SIG-M5 treated with dmso at 0.1 percent for 504 hours (cell line): ENCODE measurements at regions not wholly inside any gene's neighbourhood (a gene's known extent, or its start where the extent isn't known, plus 50 kb on each side); places are given as distances from the start of the nearest gene placed in this dataset.
"Not testable (repeated sequence)": the region's sequence is repeated elsewhere in the genome, so short reads cannot be mapped to it uniquely, and the experiment has no call there.

Experiments
- DNase-seq: peaks from one replicate; lab custom pipeline; 2025; ENCODE audit not compliant: unreplicated experiment; lab: John Stamatoyannopoulos, UW

DNA sequence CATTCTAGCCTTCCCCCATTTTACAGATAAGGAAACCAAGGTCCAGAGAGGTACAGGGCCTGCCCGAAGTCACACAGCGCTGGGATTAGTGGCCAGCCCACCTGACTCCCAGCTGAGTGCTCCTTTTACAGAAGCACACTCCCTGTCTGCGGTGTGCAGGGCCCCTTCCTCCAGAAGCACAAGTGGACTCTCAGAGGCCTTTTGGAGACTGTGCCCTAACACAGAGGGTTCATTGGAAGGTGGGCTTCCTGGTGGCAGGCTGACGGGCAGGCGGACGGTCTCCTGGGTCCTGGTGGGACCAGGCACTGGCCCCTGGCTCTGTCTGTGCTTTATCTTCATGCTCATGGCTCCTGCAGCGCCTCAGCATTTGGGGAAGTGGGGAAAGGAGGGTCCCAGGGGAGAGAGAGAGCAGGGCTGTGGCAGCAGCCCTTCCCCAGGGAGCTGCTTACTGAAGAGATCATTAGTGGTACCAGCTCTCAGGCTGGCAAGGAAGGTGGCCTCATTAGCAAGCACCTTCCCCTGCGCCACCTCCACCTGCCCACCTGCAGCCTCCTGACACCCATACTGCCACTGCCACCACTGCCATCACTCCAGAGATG lies 83.1 kb upstream of the GOLGA6L4 start:
- DNase-seq: not testable (repeated sequence)

DNA sequence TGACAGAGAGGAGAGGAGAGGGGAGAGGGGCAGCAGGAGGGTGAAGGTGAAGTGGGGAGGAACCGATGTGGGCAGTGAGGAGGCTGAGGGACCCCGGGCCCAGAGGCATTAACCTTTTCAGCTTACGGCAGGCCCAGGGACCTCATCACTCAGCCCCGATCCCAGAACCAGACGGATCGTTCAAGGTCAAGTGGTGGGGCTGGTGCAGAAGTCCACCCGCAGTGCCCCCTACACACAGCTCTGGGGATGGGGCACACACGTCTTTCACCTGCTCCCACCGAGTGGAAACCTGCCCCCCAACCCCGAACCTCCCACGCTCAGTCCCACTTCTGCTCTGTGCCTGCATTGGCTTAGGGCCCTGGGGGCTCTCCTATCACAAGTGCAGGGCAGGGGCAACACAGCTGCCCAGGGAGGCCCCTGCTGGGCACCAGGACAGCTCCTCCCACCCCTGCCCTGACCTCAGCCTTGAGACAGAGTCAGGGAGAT lies 81.9 kb upstream of the GOLGA6L4 start:
- DNase-seq: not testable (repeated sequence)

DNA sequence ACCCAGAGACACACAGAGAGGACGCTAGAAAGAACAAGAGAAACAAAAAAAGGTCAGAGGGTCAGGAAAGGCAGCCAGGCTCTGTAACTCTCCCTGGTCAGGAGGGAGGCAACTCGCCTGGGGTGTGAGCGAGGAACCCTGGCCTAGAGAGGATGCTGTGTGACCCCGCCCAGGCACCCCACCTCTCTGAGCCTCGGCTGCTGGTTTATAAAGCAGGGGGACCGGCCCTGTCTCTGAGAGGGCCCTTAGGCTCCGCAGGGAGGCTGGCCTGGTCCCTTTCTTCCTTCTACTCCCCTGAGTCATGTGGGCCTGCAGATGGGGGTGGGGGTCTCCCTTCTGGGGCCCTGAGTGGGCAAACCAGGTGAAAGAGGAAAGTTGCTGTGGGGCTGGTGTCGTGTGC lies 81.3 kb upstream of the GOLGA6L4 start:
- not testable (repeated sequence) for DNase-seq

DNA sequence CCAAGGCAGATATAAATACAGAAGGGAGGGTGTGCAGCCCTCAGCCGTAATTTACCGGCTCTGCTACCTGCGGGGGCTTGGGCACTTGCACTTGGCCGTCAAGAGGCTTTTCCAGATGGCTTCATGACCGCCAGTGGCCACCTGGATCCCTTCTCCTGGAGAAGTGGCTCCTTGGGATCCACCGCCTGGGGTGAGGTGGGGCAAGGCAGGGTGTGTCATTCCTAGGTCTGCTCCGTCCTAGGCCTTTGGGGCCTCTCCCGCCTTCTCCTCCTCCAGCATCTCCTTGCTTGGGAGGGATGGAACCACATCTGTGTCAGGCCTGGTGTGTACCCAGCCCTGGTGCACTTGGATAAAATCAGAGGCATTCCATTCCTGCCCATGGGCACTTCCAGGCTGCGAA lies 80.8 kb upstream of the GOLGA6L4 start:
- DNase-seq: not testable (repeated sequence)

DNA sequence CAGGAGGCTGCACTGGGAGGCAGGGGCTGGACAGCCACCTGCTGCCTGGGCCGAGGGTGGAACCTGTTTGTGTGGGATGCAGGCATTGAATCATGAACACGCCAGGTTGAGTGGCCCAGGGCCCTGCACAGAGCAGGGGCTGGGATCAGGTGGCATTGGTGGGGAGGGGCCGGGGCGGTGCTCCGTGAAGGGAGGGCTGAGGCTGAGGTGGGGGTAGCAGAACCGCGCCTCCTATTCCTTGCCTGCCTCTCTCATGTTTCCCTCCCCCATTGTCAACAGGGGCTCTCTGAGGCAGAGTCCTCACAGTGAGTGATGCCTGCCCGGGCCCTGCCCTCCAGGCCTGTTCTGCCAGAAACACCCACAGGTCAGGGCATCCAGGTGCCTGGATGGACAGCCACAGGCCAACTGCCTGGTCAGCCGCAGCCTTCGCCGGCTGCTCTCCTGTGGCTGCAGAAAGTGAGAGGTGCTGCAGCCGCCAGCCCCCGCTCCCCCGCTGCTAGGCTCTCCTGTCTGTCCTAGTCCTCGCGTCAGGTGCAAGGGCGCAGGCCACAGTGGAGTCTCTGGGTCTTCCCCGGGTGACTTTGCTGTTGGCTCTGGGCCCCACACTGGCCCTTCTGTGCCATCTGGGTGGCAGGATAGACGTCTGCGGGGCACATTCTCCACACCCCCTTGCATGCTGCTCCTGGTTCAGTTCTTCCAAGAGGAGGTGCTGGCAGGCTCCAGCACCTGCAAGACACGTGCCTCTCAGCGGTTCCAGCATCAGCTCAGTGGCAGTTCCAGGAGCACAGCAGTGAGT lies 79.6 kb upstream of the GOLGA6L4 start:
- not testable (repeated sequence) for DNase-seq

DNA sequence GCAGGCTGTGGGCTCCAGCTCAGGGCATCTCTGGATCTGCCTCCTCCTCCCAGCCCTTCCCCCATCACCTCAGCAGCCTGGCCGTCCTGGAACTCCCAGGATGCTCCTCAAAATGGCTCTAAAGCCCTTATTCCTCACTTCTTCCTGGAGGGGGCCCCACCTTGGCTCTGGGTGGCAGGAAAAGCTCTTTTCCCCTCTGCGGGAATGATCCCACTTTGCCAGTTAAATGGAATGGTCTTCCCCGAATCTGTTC lies 79.1 kb upstream of the GOLGA6L4 start:
- DNase-seq: not testable (repeated sequence)

DNA sequence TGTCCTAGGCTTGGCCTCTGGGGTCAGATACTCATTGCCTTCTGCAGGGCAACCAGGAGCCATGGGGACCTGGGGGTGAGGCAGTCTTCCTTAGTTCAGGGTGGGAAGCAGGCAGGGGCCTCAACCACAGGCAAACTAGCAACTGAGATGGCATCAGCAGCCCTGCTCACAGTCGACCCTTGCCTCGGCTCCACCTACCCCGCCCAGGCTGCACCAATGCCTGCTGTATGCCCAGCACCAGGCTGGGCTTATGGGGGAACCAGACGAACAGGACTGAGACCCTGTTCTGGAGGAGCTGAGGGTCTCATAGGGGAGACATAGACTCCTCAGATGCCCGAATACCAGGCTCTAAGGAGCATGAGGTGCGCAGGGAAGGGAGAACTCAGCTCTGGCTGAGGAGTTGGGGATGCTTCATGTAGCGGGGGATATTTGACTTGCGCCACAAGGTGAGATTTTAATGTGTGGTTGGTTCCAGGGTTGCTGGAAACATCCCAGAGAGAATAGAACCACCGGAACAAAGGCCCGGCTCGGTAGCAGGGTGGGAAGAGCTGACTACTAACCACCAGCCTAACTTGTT lies 78.4 kb upstream of the GOLGA6L4 start:
- not testable (repeated sequence) for DNase-seq

DNA sequence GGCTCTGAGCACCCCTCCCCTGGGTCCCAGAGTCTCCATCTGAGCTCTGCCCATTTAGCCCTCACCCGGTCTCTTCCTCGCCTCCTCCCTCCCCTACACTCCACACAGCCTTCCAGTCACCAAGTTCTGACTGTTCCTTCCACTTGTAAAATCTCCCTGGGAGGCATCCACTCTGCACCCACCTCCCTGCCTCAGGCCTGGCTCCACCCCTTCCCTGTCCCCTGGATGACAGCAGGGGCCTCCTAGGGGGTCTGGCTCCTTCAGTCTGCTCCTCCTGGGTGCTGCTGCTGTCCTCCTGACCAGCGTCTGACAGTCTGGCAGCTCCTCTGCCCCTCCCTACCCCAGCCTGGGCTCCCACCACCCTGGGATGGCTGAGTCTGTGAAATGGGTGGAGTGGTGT lies 77.7 kb upstream of the GOLGA6L4 start:
- not testable (repeated sequence) for DNase-seq

DNA sequence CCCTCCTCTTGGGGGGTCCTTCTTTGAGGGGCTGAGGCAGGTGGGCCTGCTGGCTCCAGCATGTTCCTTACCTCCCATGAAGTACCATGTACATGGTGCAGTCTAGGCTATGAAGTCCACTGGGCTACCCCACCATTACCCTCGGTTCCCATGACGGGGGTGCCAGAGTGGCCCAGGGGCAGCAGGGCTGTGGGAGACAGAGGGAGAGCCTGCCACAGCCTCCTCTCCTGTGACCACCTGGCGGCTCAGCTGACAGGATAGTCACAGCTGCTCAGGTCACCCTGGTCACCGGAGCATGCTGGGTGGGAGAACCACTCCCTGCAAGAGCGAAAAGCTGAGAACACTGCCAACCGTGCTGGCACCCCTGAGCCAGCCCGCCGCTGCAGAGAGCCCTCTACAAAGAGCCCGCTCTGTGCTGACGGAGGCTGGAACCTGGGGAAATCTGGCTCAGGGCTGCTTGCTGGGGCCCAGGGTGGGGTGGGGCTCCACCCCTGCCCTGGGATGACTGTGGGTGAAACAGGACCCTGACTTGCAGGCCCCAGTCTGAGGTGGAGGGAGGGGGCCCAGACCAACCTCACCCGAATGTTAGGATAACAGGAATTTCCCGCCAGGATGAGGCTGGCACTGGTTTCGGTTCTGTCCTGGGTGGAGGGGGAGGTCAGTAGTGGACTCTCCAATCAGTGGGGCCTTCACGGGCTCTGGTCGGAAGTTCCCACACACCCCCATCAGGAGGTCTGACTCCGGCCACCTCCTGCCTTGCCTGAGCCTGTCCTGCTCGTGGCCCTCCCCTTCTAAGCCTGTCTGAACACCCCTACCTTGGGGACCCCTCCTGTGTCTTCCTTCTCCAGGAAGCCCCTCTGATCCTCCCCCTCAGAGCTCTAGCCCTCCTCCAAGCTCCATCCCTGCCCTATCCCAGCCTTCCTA lies 76.0 kb upstream of the GOLGA6L4 start:
- DNase-seq: not testable (repeated sequence)

DNA sequence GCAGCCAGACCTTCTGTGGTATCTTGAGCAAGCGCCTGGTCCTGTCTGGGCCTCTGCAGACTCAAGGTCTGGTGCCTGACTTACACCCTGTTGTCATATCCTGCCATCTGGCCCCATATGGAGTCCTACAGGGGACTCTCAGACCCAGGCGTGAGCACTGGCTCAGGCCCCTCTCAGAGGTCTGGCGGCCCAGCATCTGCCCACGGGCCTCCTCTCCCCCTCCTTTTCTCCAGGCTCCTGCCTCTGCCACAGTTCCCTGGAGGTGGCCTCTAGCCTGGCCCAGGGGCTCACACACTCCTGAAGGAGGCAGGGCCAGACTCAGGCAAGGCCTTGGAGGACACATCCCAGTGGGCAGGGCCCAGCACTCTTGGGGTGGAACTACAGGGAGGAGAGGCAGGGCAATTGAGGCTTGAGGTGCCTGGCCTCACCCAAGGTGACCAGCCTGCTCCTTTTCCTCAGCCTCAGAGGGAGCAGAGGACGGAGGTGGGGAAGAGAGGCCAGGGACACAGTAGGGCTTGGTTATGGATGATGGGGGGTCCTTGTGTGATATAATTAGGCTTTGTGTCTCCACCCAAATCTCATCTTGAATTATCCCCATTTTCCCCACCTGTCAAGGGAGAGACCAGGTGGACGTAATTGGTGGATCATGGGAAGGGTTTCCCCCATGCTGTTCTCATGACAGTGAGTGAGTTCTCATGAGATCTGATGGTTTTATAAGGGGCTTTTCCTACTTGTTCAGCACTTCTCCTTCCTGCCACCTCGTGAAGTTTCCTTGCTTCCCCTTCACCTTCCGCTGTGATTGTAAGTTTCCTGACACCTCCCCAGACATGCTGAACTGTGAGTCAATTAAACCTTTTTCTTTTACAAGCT lies 70.9 kb upstream of the GOLGA6L4 start:
- not testable (repeated sequence) for DNase-seq

DNA sequence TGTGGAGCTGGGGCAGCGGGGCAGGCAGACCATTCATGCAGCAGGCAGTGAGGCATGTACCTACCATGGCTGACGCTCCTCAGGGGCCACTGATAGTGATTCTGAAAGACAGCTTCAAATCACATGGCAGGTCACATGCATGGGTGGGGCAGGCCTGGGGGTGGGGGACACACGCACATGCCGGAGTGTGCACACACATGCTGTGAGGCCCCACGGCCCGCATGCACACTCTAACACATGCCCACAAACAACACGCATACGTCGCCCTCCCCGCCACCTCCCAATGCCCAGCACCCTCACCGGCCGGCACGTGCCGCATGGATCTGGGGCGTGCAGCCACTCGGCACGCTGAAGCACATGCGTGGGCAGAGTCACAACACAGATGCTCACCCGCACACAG lies 65.5 kb upstream of the GOLGA6L4 start:
- not testable (repeated sequence) for DNase-seq

DNA sequence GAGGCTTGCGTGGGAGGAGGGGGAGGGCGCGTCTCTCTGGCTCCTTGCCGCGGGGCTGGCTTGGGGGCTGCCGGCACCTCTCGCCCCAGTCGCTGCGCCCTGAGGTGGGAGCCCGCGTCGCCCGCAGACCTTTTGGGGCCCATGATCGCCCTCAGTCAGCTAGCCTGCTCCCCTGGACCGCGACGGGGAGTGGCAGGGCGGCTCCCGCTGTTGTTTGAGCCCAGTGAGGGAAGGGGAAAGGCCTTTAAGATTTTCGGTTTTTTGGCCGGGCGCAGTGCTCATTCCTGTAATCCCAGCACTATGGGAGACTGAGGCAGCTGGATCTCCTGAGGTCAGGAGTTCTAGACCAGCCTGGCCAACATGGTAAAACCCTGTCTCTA lies 62.4 kb upstream of the GOLGA6L4 start:
- DNase-seq: not testable (repeated sequence)
